ENCODE measurements at regions not wholly inside any gene's neighbourhood (a gene's known extent, or its start where the extent isn't known, plus 50 kb on each side); places are given as distances from the start of the nearest gene placed in this dataset.
"Not testable (repeated sequence)": the region's sequence is repeated elsewhere in the genome, so short reads cannot be mapped to it uniquely, and the experiment has no call there.

DNA sequence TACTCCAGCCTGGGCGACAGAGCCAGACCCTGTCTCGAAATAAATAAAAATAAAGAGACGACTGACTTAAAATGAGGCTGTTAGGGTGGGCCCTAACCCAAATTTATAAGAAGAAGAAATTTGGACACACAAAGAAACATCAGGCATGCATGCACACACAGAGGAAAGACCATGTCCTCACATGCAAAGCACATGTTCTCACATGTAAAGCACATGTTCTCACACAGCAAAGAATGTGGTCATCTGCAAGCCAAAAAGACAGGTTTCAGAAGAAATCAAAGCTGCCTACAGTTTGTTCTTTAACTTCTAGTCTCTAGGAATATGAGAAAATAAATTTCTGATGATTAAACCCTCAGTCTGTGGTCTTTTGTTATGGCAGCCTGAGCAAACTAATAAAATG lies 132.3 kb upstream of the CRIM1 start:
- DNase-seq, result no peak

DNA sequence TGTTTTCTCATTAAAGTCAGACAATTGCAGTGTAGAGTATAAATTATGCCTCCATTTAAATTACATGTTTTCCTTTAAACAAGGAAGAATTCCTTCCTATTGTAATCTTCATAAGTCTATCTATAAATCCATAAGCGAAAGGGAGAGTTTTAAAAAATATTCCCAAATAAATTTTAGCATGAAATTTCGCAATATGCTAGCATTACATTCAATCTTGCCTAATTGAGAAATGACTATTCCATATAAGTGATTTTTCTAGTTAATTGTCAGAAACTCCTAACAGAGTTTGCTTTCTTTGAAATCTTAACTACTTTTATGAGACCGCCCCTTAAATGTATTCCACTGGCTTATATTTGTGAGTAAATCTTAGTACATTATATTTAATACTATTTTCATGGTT lies 133.1 kb upstream of the CRIM1 start:
- DNase-seq, result no peak

DNA sequence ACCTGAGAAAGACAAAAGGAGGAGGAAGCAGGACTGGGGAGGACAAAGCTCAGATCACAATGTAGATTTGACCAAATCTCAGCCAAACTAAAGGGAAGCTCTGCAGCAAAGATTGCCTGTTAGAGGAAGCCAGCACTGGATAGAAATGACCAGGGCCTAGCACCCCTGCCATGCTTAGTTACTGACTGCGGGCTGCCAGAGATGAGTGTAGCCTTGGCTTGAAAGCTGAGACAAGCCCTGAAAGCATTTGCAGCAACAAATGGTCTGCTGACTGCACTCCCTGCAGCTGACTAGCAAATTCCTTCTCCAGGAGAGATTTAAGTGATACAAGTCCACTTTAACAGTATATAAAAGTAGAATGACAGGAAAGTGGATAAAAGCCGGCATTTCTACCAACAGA lies 140.9 kb upstream of the CRIM1 start:
- no peak for DNase-seq

DNA sequence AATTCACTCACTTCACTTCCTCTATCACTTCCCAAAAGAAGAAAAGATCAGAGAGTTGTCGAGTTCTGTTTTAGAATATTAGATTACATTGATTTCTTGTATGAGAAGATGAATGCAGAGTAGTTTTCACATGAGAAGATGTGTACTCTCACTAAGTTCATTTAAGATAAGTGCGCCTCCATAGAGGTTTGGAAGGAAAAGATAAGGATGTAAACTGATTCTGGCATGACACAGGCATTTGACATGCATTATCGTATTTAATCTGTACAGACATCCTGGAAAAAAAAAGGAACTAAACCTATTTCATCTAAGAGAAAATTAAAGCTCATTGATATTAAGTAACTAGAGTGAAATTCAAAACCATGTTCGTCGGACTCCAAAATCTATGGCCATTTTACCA lies 152.2 kb upstream of the CRIM1 start:
- no peak for DNase-seq

DNA sequence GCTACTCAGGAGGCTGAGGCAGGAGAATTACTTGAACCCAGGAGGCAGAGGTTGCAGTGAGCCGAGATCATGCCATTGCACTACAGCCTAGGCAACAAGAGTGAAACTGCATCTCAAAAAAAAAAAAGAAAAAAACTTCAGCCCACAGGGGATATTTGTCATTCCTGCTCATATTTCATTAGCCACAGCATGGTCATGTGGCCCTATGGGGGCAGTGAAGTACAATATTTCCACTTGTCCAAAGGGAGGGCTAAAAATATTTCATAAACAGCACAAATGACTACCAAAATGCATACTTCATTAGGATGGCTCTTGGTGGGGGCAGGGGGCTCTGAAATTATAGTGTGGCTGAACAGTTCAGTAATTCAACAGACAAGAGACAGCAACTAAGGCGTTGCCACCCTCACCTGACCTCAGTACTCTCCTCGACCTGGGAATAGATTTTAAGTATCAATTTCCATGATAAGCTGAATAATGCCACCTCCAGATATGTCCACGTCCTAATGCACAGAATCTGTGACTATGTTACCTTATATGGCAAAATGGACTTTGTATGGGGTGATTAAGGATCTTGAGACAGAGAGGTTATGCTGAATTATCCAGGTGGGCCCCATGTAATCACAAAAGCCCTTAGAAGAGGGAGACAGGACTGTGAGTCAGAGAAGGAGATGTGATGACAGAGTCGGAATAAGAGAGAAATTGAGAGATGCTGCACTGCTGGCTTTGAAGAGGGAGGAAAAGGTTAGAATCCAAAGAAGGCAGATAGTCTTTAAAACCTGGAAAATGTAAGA lies 158.2 kb upstream of the CRIM1 start:
- no peak for DNase-seq

DNA sequence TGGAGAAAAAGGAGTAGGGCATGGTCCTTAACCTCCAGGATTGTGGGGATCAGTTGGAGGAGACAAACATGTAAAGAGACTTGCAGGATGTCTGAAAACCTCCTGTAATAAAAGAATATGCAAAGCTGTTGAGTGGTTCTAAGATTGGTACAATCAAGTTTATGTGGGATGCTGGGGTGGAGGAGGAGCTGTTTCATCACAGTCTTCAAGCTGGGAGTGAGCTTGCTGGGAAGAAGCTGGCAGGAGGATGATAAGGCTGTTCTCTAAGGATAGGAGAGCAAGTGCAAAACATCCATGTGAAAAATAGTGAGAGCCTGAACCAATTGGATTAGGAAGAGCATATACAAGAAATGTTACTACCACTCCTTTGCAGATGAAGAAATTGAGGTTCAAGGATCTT lies 161.9 kb upstream of the CRIM1 start:
- DNase-seq, result no peak

DNA sequence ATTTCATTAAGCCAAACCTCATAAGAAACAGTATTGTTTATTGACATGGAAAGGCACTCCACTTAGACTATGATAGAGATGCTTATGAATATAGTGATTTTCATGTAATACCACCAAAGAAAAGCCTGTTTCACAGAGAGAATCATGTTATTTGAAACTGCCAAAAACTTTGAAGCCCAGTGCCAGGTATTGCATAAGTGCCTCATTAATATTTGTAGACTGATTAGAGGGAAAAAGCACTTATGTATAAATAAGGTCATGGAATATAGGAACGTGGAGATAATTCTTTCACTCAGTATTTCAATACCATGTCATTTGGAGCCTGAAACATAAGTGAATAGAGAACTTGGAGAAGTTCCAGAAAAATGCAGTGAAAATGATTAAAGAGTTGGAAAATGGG lies 162.6 kb upstream of the CRIM1 start:
- DNase-seq, result no peak

DNA sequence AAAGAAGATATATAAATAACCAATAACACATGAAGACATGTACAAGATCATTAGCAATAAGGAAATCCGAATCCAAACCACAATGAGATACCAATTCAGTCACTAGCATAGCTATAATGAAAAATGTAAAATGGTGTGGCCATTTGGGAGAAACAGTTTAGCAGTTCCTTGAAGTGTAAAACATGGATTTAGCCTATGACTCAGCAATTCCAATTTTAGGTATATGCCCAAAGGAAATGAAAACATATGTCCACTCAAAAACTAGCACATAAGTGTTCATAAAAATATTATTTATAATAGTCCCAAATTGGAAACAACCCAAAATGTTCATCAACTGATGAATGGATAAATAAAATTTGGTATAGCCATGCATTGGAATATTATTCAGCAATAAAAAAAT lies 165.5 kb upstream of the CRIM1 start:
- no peak for DNase-seq

DNA sequence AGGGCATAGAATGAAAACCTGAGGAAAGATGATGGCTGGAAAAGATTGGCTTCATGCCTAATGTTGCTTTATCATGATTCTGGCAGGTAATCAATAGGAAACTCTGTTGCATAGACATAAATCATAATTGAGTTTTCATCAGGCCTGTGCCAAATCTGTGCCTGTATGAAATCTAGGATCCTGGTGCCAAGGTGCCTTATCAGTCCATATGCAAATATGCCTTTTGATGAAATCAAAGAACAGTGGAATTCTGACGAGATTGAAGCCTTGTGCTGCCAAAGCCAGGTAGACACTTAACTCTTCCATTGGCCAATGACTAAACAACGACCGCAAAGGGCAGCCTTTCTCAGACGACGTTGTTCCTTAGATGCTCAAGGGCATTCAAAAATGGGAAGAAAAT lies 170.0 kb upstream of the CRIM1 start:
- no peak for DNase-seq

DNA sequence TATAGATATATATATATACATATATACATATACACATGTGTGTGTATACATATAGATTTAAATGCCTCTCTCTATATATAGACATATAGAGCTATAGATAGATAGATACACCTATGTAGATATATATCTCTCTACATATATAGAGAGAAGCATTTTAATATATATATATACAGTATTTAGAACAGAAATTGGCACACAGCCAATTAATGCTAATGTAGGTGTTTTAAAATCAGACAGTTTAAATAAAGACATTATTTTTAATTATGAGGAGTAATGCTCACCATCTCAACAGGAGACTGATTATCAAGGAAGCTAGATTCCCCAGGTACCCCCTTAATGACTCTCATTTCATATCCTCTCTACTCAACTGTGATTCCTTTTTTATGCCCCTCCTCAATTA lies 170.7 kb upstream of the CRIM1 start:
- no peak for DNase-seq

DNA sequence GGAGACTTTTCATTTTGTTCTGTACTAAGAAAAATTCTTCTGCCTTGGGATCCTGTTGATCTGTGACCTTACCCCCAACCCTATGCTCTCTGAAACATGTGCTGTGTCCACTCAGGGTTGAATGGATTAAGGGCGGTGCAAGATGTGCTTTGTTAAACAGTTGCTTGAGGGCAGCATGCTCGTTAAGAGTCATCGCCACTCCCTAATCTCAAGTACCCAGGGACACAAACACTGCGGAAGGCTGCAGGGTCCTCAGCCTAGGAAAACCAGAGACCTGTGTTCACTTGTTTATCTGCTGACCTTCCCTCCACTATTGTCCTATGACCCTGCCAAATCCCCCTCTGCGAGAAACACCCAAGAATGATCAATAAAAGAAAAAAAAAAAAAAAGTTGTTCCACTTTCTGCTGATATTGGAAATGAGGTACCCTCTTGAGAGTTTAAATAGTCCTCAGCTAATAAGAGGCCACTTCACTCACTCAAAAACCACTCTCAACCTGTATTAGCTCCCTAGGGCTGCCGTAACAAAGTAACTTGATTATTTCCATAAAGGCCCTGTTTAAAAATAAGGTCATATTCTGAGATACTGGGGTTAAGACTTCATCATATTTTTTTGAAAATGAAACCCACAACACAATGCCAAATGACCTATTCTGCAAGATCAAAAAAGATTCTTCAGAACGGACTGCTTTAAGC lies 174.6 kb upstream of the CRIM1 start:
- not testable (repeated sequence) for DNase-seq

DNA sequence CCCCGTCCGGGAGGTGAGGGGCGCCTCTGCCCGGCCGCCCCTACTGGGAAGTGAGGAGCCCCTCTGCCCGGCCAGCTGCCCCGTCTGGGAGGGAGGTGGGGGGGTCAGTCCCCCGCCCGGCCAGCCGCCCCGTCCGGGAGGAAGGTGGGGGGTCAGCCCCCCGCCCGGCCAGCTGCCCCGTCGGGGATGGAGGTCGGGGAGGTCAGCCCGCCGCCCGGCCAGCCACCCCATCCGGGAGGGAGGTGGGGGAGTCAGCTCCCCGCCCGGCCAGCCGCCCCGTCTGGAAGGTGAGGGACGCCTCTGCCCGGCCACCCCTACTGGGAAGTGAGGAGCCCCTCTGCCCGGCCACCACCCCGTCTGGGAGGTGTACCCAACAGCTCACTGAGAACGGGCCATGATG lies 175.3 kb upstream of the CRIM1 start:
- not testable (repeated sequence) for DNase-seq

DNA sequence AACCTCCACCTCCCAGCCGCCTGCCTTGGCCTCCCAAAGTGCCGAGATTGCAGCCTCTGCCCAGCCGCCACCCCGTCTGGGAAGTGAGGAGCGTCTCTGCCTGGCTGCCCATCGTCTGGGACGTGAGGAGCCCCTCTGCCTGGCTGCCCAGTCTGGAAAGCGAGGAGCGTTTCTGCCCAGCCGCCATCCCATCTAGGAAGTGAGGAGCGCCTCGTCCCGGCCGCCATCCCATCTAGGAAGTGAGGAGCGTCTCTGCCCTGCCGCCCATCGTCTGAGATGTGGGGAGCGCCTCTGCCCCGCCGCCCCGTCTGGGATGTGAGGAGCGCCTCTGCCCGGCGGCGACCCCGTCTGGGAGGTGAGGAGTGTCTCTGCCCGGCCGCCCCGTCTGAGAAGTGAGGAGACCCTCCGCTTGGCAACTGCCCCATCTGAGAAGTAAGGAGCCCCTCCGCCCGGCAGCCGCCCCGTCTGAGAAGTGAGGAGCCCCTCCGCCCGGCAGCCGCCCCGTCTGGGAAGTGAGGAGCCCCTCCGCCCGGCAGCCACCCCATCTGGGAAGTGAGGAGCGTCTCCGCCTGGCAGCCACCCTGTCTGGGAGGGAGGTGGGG lies 175.8 kb upstream of the CRIM1 start:
- DNase-seq, result not testable (repeated sequence)

DNA sequence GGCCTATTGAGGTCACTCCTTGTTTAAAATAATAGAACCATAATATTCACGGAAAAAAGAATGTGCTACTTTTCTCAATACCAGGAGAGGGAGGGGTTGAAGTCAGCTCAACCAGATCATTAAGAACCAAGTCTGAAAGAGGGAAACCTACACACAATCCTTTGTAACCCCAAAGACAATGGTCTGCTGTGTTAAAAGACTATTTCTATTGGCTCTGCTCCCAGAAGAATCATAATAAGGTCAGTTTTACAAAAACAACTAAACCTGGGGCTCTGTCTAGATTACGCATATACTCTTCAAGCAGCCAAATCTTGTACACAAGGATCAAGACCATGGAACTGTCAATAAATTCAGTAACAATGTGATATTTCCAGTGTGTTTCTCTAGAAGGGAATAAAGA lies 177.2 kb upstream of the CRIM1 start:
- DNase-seq, result no peak

DNA sequence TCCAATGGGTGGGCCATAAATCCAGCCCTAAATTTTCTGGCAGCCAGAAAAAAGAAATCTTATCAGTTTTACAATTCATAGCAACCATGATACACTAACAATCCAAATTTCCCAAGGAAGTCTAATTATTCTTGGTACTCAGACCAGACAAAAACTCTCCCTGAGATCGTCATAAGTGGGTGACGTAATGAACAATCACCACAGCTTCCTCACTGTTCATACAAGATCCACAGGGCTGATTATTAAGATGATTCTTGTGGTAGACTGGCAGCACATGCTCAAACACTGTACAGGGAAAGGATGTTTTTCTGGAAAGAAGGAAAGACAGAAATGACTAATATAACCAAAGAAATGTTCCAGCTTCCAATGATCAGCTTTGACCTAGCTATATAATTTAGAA lies 178.3 kb upstream of the CRIM1 start:
- DNase-seq, result no peak

DNA sequence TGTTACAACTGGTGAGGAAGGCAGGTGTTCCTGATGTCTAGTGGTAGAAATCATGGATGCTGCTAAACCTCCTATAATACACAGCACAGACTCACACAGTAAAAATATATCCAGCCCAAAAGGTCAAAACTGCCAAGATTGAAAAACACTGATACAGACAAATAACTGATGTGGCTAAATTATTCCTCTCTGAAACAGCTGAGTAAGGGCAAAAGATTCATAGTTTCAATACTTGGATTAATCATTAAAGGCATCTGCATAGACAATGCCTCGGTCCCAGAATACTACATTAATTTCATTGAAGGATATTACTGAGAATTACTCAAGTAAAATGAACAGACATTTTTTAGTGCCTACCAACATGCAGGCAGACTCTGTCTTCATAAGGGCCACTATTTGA lies 180.7 kb upstream of the CRIM1 start:
- DNase-seq, result no peak

DNA sequence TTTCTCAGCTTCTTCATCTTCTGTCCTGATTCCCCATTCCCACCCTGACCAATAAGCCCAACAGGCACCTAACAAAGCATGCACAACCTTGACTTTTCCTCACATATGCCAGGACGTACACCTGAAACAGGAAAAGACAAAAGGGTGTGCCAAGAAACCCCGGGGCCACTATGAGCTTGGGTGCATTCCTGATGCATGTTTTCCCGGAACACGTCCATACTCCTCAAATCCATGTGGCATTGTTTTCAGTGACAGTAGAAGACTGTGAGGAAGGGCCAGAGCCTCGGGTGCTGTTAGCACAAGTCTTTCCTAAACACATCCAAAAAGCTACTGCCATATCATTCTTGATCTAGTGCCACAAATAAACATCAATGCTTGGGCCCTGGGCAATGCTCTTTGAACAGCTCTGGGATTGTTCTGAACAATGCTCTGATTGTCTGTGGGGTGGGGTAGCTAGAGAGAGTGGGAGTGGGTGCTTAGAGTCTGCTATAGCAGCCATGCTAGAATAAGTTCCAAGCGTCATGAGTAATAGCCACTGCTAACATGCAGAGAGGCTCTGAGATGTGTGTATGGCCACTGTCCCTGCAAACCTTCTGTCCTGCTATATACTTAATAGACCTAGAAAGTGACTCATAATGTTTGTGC lies 181.7 kb upstream of the CRIM1 start:
- DNase-seq, result no peak

DNA sequence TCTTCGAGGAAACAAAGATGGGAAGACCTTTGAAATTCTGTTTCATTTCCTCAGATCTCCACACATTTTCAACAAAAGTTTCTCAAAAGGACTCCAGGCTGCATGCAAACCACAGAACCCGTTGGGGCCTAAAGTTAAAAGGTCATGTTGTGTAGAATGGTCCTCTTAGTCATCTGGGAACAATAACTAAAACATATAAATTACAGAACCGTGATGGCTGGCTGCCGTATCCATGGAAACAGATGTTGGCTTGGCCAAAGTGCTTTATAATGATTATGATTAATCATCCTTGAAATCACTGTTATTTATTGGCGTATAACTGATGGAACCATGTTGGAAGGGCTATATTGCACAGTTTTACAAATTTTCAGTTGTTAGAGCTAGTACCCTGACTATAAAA lies 182.8 kb upstream of the CRIM1 start:
- DNase-seq, result no peak

DNA sequence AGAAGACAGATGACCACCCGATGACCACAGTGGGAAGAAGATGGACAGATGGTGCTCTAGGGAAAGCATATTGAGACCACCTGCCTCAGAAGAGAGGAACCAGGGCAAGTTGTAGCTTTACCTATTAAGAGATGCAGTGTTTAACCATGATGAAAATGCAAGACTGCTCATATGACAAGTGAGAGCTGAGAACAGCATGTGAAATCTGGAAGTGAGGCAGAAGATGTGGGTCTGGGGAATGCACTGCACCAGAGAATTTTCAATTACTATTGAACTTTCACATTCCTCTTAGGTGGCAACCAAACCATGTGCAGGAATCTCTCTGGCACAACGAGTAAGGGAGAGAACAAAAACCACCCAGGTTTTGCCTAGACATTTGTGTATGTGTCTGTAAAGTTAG lies 184.8 kb upstream of the CRIM1 start:
- no peak for DNase-seq

DNA sequence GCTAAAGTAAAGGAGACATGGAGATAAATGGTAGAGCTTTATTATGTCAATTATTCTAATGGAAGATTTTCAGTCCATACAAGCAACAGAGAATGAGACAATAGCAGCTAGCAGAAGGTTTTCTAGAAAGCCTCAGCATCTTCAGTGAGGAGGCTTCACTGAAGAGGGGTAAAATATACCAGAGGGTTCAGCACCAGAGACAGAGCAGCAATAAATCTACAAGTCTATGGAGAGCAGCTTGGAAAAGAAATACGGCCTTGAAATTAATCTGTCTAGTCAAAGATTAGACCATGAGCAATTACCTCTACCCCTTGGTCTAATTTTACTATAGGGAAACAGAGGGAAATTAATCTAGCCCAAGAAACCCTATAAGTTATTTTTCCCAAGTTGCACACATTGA lies 185.7 kb upstream of the CRIM1 start:
- DNase-seq, result no peak

DNA sequence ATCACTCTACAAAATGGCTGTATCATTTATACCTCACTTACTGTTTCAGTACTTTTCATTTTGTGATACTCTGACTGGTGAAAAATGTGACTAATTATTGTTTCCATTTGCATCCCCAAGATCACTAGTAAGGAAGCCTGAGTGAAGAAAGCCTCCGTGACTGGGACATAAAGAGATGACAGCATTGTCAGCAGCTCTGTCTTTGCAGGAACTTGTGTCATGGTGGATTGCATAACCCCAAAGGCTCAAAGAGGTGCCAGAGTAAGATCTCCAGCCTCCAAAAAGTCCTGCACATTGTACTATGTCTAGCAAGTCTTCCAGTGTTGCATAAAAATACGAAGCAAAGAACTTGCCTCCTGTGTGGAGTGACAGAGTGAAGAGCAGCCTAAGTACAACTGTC lies 187.5 kb upstream of the CRIM1 start:
- no peak for DNase-seq

DNA sequence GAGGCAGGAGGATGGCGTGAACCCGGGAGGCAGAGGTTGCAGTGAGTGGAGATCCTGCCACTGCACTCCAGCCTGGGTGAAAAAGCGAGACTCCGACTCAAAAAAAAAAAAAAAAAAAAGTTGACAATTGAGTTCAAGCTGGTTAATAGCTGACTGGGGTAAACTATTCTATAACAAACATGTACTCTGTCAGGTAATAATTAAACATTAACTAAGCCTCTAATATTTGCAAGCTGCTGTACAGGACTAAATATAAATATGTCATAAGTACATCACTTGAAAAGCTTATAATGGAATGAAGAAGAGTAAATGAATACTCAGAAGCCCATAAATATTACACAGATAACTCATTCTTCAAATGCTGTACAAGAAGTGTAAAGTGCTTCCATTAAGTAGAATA lies 190.4 kb upstream of the CRIM1 start:
- no peak for DNase-seq

DNA sequence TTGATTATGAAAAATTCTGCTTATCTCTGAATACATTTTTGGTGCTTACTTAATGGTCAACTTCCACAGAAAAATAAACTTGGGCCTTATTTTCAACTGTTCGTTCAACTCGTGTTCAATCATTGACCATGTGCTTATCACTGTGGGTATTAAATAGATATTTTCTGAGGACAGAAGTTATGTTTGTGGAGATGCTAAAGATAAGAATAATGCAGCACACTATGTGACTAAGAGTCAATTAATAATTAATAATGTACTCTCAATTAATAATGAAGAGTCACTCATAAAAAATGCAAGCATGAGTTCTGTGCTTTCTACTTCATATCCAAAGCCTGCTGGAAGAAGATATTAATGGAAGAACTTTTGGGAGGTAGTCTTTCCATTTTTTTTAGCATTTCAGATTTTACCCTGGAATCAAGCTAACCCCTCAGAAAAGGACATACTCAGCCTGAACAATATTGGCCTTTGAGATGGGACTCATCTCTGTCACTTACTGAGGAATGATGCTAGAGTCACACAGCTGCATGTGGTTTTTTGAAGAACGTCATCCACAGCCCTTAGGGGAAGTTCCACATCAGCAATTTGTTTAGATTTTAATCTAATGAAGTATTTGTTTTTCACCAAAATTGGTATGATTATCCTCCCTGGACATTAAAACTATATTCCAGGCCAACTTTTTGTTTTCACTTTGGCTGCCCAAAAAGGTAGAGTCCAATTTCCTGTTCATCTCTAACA lies 191.9 kb upstream of the CRIM1 start:
- DNase-seq, result no peak

Data from cerebellar nuclear complex (tissue), 1 donor.